ELR (cell line): ENCODE measurements at regions not wholly inside any gene's neighbourhood (a gene's known extent, or its start where the extent isn't known, plus 50 kb on each side); places are given as distances from the start of the nearest gene placed in this dataset.

Experiments
- DNase-seq: peaks from one replicate; pipeline ENCODE4 v3.0.0-alpha.2; 2015; ENCODE audit warnings: low read depth

GRCh38 chr1:60345049-60345448 lies 271.5 kb upstream of the C1orf87 start:
- DNase-seq, result no peak

- DNase-seq, result no peak
Observed at GRCh38 chr1:60343736-60344135, 270.2 kb upstream of the C1orf87 start.

- no peak for DNase-seq
Observed at GRCh38 chr1:60342569-60342968, 269.0 kb upstream of the C1orf87 start.

- no peak for DNase-seq
Observed at GRCh38 chr1:60341274-60341673, 267.7 kb upstream of the C1orf87 start.

GRCh38 chr1:60331647-60332046 lies 258.1 kb upstream of the C1orf87 start:
- DNase-seq, result no peak

- no peak for DNase-seq
Observed at GRCh38 chr1:60329651-60330050, 256.1 kb upstream of the C1orf87 start.

GRCh38 chr1:60311838-60312237 lies 238.3 kb upstream of the C1orf87 start:
- no peak for DNase-seq

GRCh38 chr1:60299581-60299980 lies 226.0 kb upstream of the C1orf87 start:
- DNase-seq, result no peak

GRCh38 chr1:60298290-60298689 lies 224.7 kb upstream of the C1orf87 start:
- no peak for DNase-seq

- DNase-seq, result no peak
Observed at GRCh38 chr1:60296794-60297193, 223.2 kb upstream of the C1orf87 start.

- DNase-seq, result no peak
Observed at GRCh38 chr1:60292140-60292539, 218.6 kb upstream of the C1orf87 start.

GRCh38 chr1:60290393-60290792 lies 216.8 kb upstream of the C1orf87 start:
- DNase-seq, result no peak

GRCh38 chr1:60287536-60287935 lies 214.0 kb upstream of the C1orf87 start:
- DNase-seq, result no peak

- peak; percentile 1 for DNase-seq
Observed at GRCh38 chr1:60283690-60284089, 210.1 kb upstream of the C1orf87 start.

- DNase-seq, result peak; percentile 72
Observed at GRCh38 chr1:60281360-60281932, 207.9 kb upstream of the C1orf87 start.

GRCh38 chr1:60280819-60281218 lies 207.2 kb upstream of the C1orf87 start:
- no peak for DNase-seq

- no peak for DNase-seq
Observed at GRCh38 chr1:60280256-60280655, 206.7 kb upstream of the C1orf87 start.

- DNase-seq, result peak; percentile 20
Observed at GRCh38 chr1:60279798-60280197, 206.2 kb upstream of the C1orf87 start.

- no peak for DNase-seq
Observed at GRCh38 chr1:60277269-60277668, 203.7 kb upstream of the C1orf87 start.

- DNase-seq, result no peak
Observed at GRCh38 chr1:60274422-60275290, 201.1 kb upstream of the C1orf87 start.

- DNase-seq, result no peak
Observed at GRCh38 chr1:60273185-60273584, 199.6 kb upstream of the C1orf87 start.

GRCh38 chr1:60271041-60271440 lies 197.5 kb upstream of the C1orf87 start:
- no peak for DNase-seq

- DNase-seq, result no peak
Observed at GRCh38 chr1:60268451-60268850, 194.9 kb upstream of the C1orf87 start.
